ENCODE measurements at regions not wholly inside any gene's neighbourhood (a gene's known extent, or its start where the extent isn't known, plus 50 kb on each side); places are given as distances from the start of the nearest gene placed in this dataset.

- TF ChIP-seq CTCF (IDR thresholded peaks at IDR 0.05; ENCODE audit: low read length) (no peak), EZH2 (IDR thresholded peaks at IDR 0.05; ENCODE audit: borderline replicate concordance, low read length) (no peak)
Measured at GRCh38 chr20:50398064-50398463, 112.1 kb upstream of the PTPN1 start.
